Upper lobe of right lung (tissue), 1 donor: ENCODE measurements at regions not wholly inside any gene's neighbourhood (a gene's known extent, or its start where the extent isn't known, plus 50 kb on each side); places are given as distances from the start of the nearest gene placed in this dataset.

ENCODE experiments used
- ATAC-seq: fragments of 200-7000 bp; cut with Tn5 transposase; one replicate; pipeline ENCODE4 v1.9.1; 2020; ENCODE audit warnings: mild to moderate bottlenecking, moderate library complexity
- DNase-seq: peaks from one replicate; pipeline ENCODE4 v3.0.0-alpha.2; 2020
- H3K27ac ChIP-seq: fragments of 200-600 bp; one replicate; pipeline ENCODE4 v1.8.0; 2022
- H3K27me3 ChIP-seq: fragments of 200-600 bp; one replicate; pipeline ENCODE4 v1.8.0; 2022; ENCODE audit warnings: mild to moderate bottlenecking
- H3K36me3 ChIP-seq: fragments of 200-600 bp; one replicate; pipeline ENCODE4 v1.8.0; 2022
- H3K4me1 ChIP-seq: fragments of 200-600 bp; one replicate; pipeline ENCODE4 v1.8.0; 2022
- H3K4me3 ChIP-seq: fragments of 200-600 bp; one replicate; pipeline ENCODE4 v1.8.0; 2022; ENCODE audit warnings: mild to moderate bottlenecking
- H3K9me3 ChIP-seq: fragments of 200-600 bp; one replicate; pipeline ENCODE4 v1.8.0; 2022
- intact Hi-C: fragments of 100-400 bp; cut with DNase I; formaldehyde crosslinking; loops from one replicate; pipeline ENCODE4 v1.11.0; 2022
- TF ChIP-seq, protein P1 (sequence below): fragments of 200-600 bp; IDR thresholded peaks from one replicate; pipeline ENCODE4 v1.8.0; 2022; ENCODE audit warnings: antibody characterized with exemption
- donor health status: DM: no; HTN: yes; CAD: no; lungs with severe emphysema.

DNA sequence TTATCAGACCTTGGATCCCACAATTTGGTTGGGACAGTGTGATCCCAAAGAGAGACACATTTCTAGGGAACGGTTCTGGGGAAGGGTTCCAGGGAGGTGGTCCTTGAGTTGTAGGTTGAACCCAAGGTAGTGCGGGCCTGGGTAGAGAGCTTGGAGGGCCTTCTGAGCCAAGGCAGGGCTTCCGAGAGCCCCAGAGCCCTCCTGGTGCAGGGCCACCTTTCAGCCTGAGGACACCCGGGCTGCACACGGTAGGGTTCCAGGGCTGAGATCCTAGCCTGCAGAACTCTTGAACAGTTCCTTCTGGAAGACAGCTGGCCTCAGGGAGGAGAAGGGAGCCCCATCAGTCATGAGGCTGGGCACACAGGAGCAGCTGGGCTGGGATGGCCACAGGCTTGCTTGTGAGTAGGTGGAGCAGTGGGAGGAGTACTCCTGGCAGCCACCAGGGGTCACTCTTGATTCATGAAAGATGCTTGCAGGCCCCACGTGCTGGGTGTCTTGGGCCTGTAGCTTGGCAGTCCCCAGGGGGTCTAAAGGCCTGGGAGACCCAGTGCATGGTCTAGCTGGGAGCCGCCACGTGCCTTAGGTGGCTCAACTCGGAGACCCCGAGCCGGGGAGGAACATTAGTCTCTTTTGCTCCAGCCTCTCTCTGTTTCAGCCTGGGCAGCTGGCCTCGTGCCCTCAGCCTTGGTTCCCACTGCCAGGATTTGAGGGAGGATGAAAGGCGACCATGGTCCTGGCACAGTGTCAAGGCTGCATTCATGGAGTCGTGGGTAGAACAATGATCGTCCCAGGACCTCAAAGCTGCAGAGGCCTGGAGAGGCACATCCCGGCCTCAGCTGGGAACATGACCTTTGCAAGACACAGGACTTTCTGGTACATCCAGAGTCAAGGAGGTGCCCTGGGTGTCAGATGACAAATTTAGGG lies 381.6 kb downstream of the TYW1 start:
- peak; percentile 76 for DNase-seq
- intact Hi-C loops, result no loop called here

DNA sequence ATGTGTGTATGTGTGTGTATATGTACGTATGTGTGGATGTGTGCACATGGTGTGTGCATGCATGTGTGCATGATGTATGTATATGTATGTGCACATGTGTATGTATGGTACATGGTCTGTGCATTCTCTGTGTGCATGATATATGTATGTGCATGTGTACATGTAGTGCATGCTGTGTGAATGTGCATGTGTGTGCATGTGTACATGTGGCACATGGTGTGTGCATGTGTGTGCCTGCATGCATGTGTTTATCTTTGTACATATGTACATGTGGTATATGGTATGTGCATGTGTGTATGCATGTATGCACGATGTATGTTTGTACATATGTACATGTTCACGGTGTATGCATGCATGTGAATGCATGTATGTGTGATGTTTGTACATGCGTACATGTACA lies 383.7 kb downstream of the TYW1 start:
- Histone ChIP-seq H3K4me1 (no peaks in the 10 kb centered on the region), H3K9me3 (no peaks in the 10 kb centered on the region), H3K36me3 (no peaks in the 10 kb centered on the region), H3K27me3 (no peaks in the 10 kb centered on the region), H3K4me3 (no peak overlapping the region), H3K27ac (no peak overlapping the region)
- intact Hi-C loops, result no loop called here
- DNase-seq (no peak), ATAC-seq (no peak)
- TF ChIP-seq, protein P1, sequence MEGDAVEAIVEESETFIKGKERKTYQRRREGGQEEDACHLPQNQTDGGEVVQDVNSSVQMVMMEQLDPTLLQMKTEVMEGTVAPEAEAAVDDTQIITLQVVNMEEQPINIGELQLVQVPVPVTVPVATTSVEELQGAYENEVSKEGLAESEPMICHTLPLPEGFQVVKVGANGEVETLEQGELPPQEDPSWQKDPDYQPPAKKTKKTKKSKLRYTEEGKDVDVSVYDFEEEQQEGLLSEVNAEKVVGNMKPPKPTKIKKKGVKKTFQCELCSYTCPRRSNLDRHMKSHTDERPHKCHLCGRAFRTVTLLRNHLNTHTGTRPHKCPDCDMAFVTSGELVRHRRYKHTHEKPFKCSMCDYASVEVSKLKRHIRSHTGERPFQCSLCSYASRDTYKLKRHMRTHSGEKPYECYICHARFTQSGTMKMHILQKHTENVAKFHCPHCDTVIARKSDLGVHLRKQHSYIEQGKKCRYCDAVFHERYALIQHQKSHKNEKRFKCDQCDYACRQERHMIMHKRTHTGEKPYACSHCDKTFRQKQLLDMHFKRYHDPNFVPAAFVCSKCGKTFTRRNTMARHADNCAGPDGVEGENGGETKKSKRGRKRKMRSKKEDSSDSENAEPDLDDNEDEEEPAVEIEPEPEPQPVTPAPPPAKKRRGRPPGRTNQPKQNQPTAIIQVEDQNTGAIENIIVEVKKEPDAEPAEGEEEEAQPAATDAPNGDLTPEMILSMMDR, result no peak

More for the DNA sequence above, 381.6 kb downstream of the TYW1 start:
- no peaks in the 10 kb centered on the region for H3K27me3 ChIP-seq
- no peak overlapping the region for H3K4me3 ChIP-seq
- peak; percentile 92 for ATAC-seq
- TF ChIP-seq, protein P1, result peak; percentile 87
- H3K4me1 ChIP-seq, result no peaks in the 10 kb centered on the region
- H3K27ac ChIP-seq, result no peak overlapping the region
- no peaks in the 10 kb centered on the region for H3K36me3 ChIP-seq
- no peaks in the 10 kb centered on the region for H3K9me3 ChIP-seq

DNA sequence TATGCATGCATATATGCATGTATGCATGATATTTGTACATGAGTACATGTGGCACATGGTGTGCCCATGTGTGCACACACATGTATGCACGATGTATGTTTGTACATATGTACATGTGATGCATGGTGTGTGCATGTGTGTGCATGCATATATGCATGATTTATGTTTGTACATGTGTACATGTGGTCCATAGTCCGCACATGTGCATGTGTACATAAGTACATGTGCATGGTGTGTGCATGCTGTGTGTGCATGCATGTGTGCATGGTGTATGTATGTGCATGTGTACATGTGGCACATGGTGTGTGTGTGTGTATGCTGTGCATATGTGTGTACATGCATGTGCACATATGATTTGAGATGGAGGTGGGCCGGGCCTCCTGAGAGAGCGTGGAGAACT lies 384.2 kb downstream of the TYW1 start:
- no peak for ATAC-seq
- Histone ChIP-seq H3K9me3 (no peaks in the 10 kb centered on the region), H3K36me3 (no peaks in the 10 kb centered on the region), H3K4me1 (no peaks in the 10 kb centered on the region), H3K27ac (no peak overlapping the region), H3K4me3 (no peak overlapping the region), H3K27me3 (no peaks in the 10 kb centered on the region)
- intact Hi-C loops, result no loop called here
- TF ChIP-seq, protein P1, result no peak
- DNase-seq, result no peak

DNA sequence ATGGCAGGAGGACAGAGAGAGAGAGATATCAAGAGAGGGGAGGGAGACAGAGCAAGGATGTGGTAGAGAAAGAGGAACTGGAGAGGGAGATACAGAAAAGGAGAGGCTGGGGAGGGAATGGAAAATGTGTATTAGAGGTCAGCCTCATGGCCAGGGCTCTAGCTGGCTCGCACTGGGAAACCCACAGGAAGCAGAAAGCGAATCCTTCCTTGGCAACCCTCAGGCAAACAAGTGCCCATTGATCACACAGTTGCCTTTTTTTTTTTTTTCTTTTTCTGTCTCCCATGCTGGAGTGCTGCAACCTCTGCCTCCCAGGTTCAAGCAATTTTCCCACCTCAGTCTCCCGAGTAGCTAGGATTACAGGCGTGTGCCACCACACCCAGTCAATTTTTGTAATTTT lies 391.2 kb downstream of the TYW1 start:
- DNase-seq (no peak), ATAC-seq (no peak)
- Histone ChIP-seq H3K9me3 (no peaks in the 10 kb centered on the region), H3K36me3 (no peaks in the 10 kb centered on the region), H3K4me1 (no peaks in the 10 kb centered on the region), H3K4me3 (no peak overlapping the region), H3K27ac (no peak overlapping the region), H3K27me3 (no peaks in the 10 kb centered on the region)
- TF ChIP-seq, protein P1, result no peak
- intact Hi-C loops, result no loop called here

DNA sequence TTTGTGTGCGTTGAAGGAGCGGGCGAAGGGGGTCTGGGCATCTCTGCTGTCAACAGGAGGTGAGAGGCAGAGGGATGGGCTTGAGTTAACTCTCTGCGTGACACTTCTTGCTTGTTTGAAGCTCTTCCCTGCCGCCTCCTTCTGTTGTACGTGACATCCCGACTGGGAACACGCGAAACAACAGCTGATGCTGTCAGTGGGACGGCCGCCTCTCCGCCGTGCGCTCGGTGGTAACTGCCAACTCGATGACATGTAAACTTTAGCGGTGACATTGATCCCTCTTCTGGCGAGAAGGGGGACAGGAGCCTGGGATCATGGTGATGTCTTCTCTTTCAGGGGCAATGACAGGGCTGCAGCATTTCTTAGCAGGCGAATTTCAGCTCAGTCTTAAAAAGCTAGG lies 394.5 kb downstream of the TYW1 start:
- TF ChIP-seq, protein P1, result no peak
- Histone ChIP-seq H3K27ac (no peak overlapping the region), H3K4me3 (no peak overlapping the region), H3K27me3 (no peaks in the 10 kb centered on the region), H3K36me3 (no peaks in the 10 kb centered on the region), H3K4me1 (no peaks in the 10 kb centered on the region), H3K9me3 (no peaks in the 10 kb centered on the region)
- DNase-seq (no peak), ATAC-seq (no peak)
- intact Hi-C loops, result no loop called here
